GM19455 (cell line): ENCODE measurements at regions not wholly inside any gene's neighbourhood (a gene's known extent, or its start where the extent isn't known, plus 50 kb on each side); places are given as distances from the start of the nearest gene placed in this dataset.
"Not testable (repeated sequence)": the region's sequence is repeated elsewhere in the genome, so short reads cannot be mapped to it uniquely, and the experiment has no call there.

Source experiments
- ATAC-seq: cut with Tn5 transposase; IDR thresholded peaks from one replicate; pipeline ENCODE4 v1.9.1; 2021; ENCODE audit not compliant: unreplicated experiment

DNA sequence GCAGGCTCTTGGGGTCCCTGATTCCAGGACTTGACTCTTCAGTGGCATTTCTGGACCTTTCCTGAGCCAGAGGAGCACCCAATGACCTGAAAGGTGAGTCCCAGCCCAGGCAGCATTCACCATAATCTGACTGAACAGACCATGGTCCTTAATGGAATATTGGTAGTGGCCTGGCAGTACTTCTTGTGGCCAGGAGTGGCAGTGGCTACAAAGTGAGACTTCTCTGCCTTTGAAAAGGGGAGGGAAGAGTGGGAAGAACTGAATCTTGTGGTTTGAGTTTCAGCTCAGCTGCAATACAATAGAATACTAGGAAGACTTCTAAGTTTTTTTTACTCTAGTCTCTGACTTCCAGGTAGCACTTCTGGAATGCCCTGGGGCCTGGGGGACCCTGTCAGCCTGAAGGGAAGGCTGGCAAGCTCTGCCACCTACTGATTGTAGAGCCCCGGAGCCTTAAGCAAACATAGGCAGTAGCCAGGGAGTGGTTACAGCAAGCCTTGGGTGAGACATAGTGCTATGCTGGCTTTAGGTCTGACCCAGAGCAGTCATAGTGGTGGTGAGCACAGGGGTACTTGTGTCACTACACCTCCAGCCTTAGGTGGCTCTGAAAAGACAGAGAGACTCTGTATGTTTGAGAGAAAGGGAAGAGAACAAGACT is 674.2 kb upstream of the MANEA start:
- ATAC-seq: no peak

DNA sequence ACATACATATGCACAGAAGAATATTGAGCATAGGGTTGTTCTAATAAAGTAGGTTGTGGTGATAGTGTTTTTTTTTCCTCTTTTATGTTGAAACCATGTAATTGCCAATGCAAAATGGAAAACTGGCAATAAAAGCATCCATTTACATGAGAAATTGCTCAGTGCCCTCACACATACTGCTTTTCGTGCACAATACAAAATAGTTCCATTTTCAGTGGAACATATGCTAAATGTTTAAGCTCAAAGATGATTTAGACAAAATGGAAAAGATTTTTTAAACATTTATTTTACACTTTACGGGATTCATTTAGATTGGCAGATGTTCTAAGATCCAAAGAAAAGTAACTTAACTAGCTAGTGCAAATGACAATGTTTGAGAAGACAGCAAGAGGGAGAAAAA is 678.1 kb upstream of the MANEA start:
- ATAC-seq: no peak

DNA sequence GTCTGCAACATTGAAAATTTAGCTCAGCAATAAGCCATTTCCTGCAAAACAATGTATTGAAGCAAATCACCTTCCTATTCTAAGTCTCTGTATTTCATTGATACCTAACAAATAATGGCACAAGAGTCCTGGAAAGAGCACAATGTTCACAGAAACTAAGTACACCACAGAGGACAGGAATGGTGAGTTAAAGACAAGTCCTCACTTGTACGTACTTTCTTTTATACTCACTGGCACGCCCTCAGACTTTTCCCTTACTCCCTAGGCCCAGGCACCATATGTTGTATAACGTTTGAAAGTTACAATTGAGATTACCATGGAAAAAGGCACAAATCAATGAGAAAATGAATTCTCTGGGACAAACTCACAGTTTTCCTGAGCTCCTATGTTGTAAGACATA is 683.0 kb upstream of the MANEA start:
- no peak for ATAC-seq

DNA sequence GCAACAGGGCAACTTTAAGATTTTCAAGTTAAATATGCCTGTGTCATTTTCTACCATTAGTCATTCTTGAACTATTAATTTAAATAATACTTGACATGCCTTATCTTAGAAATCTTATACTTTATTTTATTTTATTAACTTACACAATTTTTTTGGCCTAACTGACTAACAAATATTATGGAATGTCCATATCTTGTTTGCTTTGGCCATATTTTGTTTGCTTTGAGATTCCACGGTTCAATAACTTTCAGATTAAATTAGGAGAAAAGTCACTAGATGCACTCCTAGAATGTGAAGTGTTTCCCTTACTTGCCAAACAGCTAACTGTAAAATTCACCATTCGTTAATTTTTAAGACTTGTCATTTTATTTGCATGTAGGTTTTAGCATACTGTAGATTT is 684.0 kb upstream of the MANEA start:
- ATAC-seq: no peak

DNA sequence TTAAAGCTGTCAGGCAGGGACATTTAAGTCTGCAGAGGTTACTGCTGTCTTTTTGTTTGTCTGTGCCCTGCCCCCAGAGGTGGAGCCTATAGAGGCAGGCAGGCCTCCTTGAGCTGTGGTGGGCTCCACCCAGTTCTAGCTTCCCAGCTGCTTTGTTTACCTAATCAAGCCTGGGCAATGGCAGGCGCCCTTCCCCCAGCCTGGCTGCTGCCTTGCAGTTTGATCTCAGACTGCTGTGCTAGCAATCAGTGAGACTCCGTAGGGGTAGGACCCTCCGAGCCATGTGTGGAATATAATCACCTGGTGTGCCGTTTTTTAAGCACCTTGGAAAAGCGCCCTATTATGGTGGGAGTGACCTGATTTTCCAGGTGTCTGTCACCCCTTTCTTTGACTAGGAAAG is 703.5 kb upstream of the MANEA start:
- not testable (repeated sequence) for ATAC-seq

DNA sequence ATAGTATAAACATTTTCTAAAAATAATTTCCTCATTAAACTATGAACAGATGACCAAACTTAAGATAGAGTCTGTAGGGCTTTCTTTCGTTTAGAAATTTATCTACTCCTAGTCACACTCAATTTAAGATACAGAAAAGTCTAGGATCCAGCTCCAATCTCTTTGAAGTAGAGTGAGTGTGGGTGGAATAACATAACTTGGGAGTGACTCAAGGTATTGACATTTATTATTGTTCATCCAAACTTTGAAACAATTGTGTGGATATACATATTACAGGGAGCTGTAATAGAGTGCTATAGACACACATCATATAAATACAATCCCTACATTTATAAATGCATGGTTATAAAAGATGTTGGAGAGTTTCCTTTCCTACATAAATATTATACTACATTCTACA is 715.2 kb upstream of the MANEA start:
- ATAC-seq: no peak

DNA sequence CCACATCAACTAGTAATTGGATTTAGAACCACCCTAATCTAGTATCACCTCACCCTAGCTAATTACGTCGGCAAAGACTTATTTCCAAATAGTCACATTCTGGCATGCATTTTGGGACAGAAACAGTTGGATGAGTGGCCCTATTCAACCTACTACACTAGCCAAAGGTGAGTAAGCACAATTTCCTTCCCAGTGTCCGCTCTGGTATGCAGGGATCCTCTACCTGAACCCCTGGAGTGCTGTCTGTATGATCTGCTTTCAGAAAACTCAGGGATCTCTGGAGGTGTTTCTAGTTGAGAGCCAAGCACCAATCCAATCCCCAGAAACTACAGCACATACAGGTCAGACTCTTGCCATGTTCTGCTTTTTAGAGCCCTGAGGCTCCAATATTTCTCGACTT is 717.4 kb upstream of the MANEA start:
- no peak for ATAC-seq

DNA sequence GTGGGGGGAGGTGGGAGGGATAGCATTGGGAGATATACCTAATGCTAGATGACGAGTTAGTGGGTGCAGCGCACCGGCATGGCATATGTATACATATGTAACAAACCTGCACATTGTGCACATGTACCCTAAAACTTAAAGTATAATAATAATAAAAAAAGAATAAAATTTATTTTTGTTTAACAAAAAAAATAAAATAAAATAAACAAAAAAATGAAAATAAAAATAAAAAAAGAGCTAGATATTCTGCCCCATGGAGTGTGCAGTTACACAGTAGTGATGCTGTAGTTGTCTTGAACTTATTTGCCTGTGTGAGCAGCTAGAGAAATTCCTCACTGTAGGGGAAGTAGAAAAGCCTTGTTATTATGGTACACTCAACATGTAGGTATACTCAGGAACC is 720.3 kb upstream of the MANEA start:
- not testable (repeated sequence) for ATAC-seq

DNA sequence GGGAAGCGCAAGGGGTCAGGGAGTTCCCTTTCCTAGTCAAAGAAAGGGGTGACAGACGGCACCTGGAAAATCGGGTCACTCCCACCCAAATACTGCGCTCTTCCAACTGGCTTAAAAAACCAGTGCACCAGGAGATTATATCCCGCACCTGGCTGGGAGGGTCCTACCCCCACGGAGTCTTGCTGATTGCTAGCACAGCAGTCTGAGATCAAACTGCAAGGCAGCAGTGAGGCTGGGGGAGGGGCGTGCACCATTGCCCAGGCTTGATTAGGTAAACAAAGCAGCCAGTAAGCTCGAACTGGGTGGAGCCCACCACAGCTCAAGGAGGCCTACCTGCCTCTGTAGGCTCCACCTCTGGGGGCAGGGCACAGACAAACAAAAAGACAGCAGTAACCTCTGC is 726.0 kb upstream of the MANEA start:
- not testable (repeated sequence) for ATAC-seq

DNA sequence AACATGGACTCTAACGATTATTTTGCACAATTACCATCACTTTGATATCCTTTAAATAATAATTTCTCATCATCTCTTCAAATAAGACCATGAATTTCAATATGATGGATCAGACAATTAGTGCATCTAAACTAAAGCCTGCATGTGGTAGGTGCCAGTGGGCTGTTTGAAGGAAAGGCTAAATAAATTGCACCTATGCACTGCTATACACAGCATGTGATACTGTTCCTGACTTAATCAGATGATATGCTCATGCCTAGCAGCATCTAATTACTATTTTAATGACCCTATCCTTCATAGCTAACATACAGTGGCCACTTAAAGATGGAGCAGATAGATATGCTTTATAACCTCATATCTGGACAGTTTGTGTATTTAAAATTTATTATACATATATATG is 731.6 kb upstream of the MANEA start:
- ATAC-seq: no peak

DNA sequence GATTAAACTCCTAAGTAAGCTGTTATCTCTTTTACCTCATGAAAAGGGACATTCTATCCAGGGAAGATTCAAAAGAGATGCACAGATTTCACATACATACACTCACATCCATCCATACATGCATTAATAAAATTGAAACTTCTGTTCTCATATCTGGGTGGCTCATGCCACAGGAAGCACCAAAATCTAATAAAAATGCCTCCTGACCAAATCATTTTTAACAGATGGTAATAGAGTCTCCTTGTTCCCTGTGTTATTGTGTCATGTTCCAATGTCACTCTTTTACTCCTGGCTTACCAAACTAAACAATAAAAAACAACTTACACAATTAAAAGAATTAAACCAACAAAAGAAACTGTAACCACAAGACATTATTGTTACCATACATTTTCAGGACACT is 742.1 kb upstream of the MANEA start:
- ATAC-seq: no peak

DNA sequence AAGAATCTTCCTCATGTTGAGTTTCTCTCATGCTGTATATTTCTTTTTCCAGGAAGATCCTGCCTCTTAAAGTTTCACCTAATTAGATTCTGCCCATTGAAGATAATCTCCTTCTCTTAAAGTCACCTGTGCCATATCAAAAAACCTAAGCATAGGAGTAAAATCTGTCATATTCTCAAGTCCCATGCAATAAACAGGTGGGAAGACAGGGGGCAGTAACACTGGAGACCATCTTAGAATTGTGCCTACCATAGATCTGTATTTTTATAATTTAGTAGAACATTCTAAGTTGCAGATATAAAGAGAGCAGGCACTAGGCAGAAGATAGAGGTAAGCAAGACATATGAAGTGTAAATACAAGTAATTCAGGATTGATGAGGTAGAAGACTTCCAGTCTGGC is 763.5 kb upstream of the MANEA start:
- ATAC-seq: no peak

DNA sequence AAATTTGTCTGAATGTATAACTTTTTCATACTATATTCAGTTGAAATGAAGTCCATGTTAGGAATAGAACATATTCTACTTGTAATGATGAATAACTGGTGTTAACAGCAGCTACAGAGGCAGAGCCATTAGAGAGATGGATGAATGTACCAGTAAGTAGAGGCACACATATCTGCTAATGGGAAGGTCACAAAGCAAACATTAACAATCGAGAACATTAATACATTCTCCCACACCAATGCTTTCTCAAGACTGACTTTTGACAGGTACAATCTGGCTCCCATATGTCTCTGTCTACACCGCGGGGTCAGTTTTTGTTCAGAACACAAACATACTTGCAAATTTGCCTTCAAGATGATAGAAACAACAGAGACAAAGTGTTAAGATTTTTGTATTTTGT is 776.0 kb upstream of the MANEA start:
- no peak for ATAC-seq

DNA sequence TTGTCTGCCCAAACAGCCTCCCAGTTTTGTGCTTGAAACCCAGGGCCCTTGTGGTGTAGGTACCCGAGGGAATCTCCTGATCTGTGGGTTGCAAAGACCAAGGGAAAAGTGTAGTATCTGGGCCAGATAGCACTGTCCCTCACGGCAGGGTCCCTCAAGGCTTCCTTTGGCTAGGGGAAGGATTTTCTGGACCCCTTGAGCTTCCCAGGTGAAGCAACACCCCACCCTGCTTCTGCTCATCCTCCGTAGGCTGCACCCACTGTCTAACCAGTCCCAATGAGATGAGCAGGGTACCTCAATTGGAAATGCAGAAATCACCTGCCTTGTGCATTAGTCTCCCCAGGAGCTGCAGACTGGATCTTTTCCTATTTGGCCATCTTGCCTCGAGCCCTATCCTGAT is 791.8 kb upstream of the MANEA start:
- ATAC-seq: no peak

DNA sequence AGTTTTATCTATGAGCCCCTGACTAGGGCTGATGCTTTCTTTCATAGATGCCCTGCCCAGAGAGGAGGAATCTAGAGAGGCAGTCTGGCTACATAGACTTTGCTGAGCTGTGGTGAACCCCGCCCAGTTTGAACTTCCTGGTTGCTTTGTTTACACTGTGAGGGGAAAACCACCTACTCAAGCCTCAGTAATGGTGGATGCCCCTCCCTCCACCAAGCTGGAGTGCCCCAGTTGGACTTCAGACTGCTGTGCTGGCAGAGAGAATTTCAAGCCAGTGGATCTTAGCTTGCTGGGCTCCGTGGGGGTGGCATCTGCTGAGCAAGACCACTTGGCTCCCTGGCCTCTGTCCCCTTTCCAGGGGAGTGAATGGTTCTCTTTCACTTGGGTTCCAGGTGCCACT is 792.3 kb upstream of the MANEA start:
- ATAC-seq: not testable (repeated sequence)

DNA sequence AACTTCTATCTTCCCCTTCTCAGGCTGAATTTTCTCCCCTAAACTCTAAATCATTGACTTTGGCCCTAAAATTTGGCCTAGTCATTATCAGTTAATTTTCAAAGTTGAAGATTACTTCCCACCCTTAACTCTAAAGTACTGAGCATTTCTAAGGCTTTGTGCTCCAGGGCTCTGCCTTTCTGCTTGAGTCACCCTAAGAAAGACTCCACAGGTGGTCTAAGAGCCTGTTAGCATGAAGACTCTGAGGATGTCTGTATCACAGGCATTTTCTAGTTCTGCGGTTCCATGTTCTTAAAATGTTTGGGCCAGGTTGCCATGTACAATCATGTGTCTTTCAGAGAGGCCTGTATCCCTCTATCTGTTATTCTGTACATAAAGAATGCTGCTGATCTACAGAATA is 808.1 kb upstream of the MANEA start:
- ATAC-seq: no peak

DNA sequence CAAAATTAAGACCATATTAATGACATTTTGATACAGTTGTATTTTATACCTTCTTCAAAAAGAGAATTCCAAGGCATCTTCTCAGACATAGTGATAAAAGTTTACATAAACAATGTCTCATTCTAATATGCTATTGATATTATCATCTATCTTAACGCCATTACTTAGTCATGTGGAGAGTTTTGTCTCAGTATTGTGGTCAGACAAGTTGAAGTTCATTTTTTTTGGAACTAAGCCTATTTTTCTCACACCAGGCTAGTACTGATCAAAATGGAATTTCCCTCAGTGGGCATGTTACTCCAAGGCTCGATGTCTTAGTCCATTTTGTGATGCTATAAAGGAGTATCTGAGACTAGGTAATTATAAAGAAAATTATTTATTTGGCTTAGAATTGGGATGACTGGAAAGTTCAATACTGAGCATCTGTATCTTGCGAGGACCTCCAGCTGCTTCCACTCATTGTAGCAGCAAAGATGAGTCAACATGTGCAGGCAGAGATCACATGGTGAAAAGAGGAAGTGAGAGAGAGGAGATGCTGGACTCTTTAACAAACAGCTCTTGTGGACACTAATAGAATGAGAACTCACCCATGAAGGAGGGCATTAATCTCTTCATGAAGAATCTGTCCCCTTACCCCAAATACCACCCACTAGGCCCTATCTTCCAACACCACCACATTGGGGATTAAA is 825.5 kb upstream of the MANEA start:
- peak; percentile 71 for ATAC-seq

DNA sequence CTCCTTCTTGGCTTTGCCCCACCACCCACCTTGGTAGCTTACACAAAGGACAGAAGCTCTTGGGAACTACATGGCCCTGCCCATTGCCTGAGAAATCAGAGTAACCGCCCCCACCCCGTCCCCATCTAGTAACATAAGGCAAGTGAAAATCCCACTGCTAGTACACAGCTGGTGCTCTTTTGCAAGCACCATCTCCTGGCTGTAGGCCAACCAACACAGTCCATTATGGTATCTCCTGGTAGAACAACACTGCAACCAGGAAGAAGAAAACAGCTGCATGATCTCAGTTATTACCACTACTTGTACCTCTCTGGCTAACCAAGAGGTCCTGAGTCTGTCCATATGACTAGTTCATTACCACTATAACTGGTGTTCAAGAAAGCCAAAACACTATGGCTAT is 841.1 kb upstream of the MANEA start:
- no peak for ATAC-seq

DNA sequence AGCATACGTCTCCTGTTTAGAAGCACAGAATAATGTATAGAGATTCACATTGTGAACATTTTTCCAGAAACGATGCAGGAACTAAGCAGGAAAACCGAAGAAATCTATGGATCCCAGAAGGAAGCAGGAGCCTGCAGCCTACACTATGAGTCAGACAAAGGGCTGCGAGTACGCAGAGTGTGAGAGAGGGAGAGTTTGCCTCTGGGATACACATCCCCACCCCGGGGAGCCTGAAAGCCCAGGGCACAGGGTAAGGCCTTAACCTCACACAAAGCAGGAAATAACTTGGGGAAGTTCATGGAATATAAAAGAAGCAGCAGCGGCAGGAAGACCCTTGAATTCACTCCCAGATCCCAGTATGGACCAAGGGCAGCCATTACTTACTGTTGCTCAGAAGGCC is 842.1 kb upstream of the MANEA start:
- ATAC-seq: no peak

DNA sequence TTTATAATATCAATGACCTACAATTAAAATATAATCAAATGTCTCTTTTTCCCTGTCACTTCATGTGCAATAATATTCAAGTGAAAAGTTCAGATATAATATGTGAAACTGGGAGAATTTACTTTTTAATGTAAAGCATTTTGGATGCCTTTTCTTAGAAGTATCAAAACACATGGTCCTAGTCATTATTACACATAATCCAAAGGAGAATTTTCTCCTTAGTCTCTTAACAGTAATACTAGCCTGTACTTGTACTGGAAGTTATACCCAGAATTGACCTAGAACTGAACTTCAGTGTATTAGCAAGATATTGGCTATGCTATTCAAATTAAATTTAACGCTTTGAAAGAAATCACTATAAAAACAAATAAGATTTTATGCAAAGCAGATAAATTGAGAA is 842.6 kb upstream of the MANEA start:
- no peak for ATAC-seq

DNA sequence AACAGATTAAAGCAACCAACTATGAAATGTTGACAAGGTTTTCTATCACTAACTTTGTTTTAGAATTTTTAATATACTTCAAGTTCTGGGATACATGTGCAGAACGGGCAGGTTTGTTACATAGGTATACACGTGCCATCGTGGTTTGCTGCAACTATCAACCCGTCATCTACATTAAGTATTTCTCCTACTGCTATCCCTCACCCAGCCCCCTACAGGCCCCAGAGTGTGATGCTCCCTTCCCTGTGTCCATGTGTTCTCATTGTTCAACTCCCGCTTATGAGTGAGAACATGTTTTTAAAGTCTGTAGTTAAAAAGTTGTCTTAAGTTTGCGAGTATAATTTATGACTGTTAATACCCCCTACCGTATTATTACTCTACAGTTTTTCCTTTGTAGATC is 844.3 kb upstream of the MANEA start:
- no peak for ATAC-seq

DNA sequence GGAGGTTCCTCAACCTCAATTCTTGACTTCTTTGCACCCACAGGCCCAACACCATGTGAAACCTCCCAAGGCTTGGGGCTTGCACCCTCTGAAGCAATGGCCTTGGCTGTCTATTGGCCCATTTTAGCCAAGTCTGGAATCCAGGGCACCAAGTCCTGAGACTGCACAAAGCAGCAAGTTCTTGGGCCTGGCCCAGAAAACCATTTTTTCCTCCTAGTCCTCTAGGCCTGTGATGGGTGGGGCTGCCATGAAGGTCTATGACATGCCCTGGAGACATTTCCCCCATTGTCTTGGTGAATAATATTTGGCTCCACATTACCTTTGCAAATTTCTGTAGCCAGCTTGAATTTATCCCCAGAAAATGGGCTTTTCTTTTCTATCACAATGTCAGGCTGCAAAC is 849.6 kb upstream of the MANEA start:
- no peak for ATAC-seq

DNA sequence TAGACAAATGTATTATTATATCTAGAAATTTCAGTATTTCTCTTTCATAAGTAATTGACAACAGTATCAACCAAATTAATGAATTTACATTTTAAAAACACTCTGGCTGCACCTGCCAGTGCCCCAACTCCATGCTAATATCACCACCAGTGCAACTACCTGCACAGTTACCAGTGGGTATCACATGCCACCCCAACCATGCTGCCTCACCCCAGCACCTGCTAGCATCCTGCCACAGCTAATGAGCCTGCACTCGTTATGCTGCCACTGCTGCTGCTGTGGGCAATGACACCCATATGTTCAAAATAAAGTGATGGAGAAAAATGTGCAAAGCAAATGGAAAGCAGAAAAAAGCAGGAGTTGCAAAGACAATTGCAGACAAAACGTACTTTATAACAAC is 855.9 kb upstream of the MANEA start:
- no peak for ATAC-seq
